ENCODE measurements at regions not wholly inside any gene's neighbourhood (a gene's known extent, or its start where the extent isn't known, plus 50 kb on each side); places are given as distances from the start of the nearest gene placed in this dataset.

GRCh38 chr20:57086066-57086465, 180.4 kb downstream of the BMP7 start:
- Mint-ChIP-seq H3K36me3 (ENCODE audit: low read depth) (no peaks in the 10 kb centered on the region), H3K27ac (no peak overlapping the region), H3K4me1 (no peaks in the 10 kb centered on the region), H3K9me3 (no peaks in the 10 kb centered on the region), H3K27me3 (ENCODE audit: low read depth, poor library complexity) (peaks cover 26% of the 10 kb centered on the region), H3K4me3 (no peak overlapping the region)
- DNase-seq, result no peak
- no peak for TF ChIP-seq CTCF (IDR thresholded peaks at IDR 0.05)

- Mint-ChIP-seq H3K4me3 (no peak overlapping the region), H3K36me3 (ENCODE audit: low read depth) (no peaks in the 10 kb centered on the region), H3K27ac (no peak overlapping the region), H3K27me3 (ENCODE audit: low read depth, poor library complexity) (peaks cover 21% of the 10 kb centered on the region), H3K4me1 (peaks cover 6% of the 10 kb centered on the region), H3K9me3 (no peaks in the 10 kb centered on the region)
- DNase-seq, result no peak
- TF ChIP-seq CTCF (IDR thresholded peaks at IDR 0.05), result no peak
These were observed 179.3 kb downstream of the BMP7 start for GRCh38 chr20:57087102-57087501.

- no peaks in the 10 kb centered on the region for H3K36me3 Mint-ChIP-seq (ENCODE audit: low read depth)
- no peaks in the 10 kb centered on the region for H3K9me3 Mint-ChIP-seq
- no peak overlapping the region for H3K27ac Mint-ChIP-seq
- DNase-seq, result no peak
- no peak overlapping the region for H3K4me3 Mint-ChIP-seq
- H3K4me1 Mint-ChIP-seq, result peaks cover 12% of the 10 kb centered on the region
- H3K27me3 Mint-ChIP-seq (ENCODE audit: low read depth, poor library complexity), result peaks cover 19% of the 10 kb centered on the region
- no peak for TF ChIP-seq CTCF (IDR thresholded peaks at IDR 0.05)
These were observed 178.7 kb downstream of the BMP7 start for GRCh38 chr20:57087705-57088104.

- no peaks in the 10 kb centered on the region for H3K9me3 Mint-ChIP-seq
- DNase-seq, result no peak
- H3K4me1 Mint-ChIP-seq, result peaks cover 19% of the 10 kb centered on the region
- H3K4me3 Mint-ChIP-seq, result no peak overlapping the region
- H3K27ac Mint-ChIP-seq, result peak overlapping the region; percentile 51
- H3K27me3 Mint-ChIP-seq (ENCODE audit: low read depth, poor library complexity), result peaks cover 19% of the 10 kb centered on the region
- no peak for TF ChIP-seq CTCF (IDR thresholded peaks at IDR 0.05)
- H3K36me3 Mint-ChIP-seq (ENCODE audit: low read depth), result no peaks in the 10 kb centered on the region
These were observed 178.0 kb downstream of the BMP7 start for GRCh38 chr20:57088436-57088835.

- no peaks in the 10 kb centered on the region for H3K36me3 Mint-ChIP-seq (ENCODE audit: low read depth)
- H3K4me1 Mint-ChIP-seq, result peaks cover 32% of the 10 kb centered on the region
- DNase-seq, result peak; percentile 92
- H3K27me3 Mint-ChIP-seq (ENCODE audit: low read depth, poor library complexity), result peaks cover 19% of the 10 kb centered on the region
- no peak overlapping the region for H3K4me3 Mint-ChIP-seq
- no peak overlapping the region for H3K27ac Mint-ChIP-seq
- no peaks in the 10 kb centered on the region for H3K9me3 Mint-ChIP-seq
- peak; percentile 98 for TF ChIP-seq CTCF (IDR thresholded peaks at IDR 0.05)
These were observed 176.7 kb downstream of the BMP7 start for GRCh38 chr20:57089699-57090144.

Data from nephron progenitor cell (in vitro differentiated cells).